GM21529 (cell line): ENCODE measurements at regions not wholly inside any gene's neighbourhood (a gene's known extent, or its start where the extent isn't known, plus 50 kb on each side); places are given as distances from the start of the nearest gene placed in this dataset.

ENCODE experiments used
- ATAC-seq: cut with Tn5 transposase; IDR thresholded peaks from one replicate; pipeline ENCODE4 v1.9.1; 2021; ENCODE audit not compliant: unreplicated experiment

DNA sequence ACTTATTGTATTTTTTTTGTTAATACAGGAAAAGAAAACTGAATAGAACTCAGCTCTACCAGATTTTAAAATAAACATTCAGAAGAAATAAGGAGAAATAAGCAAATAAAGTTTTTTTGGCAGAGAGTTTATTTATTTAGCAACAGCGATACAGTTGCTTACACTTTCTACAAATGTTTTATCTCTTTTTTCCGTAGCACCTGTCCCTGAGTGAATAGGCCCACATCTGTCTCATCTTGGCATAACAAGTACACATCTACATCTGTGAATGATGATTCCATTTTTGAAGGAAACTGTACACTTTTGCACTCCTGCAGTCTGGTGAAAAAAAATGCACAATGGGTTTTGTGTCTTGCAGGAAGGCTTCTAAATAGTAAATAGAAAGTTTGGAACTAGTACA lies 783.6 kb upstream of the ZEB2 start:
- no peak for ATAC-seq

DNA sequence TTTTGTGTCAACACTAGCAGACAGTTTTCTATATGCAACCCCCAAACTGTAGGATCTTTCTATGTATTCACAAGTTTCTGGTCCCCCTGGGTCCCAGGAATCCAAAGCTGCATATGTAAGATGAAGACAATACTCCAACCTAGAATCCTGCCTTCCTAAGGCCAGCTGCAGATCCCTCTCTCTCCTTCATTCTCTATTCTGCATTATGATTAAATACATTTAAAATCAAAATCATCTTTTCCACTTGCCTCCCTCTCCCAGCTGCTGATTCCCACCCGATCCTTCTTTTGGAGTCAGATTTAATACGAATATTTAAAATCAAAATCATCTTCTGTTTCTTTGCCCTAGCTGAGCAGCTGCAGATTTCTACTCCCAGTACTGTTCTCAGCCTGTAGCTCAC lies 783.0 kb upstream of the ZEB2 start:
- no peak for ATAC-seq

DNA sequence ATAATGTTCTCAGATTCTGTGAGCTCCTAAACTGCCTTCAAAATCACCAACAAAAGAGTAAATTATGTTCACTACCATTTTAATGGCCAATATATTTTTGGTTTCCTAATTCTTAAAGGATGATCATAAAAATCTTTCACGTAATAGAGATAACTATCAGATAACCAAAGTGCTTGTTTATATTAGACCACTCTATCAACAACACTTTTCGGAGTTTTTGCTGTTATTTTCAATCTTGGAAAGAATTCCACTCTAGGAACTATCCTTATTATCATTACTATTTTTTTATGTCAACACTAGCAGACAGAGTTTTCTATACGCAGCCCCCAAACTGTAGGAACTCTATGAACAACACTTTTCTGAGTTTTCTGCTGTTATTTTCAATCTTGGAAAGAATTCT lies 782.5 kb upstream of the ZEB2 start:
- no peak for ATAC-seq

DNA sequence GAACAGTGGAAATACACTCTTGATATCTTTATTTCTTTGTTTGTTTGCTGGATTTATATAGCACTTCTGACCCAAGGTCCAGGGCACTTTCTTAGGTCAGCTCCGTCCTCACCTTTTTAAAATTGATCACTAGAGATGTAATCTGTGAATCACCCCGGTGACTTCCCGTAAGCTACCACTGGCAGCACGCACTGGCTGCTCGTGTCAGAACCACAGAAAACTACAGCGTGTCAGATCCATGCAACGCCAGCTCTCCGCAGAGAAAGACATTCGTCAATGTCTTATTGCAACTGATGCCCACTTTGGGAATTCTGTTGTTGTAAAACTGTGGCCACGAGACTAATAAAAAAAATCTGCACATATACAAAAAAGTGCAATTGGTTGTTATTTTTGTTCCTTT lies 779.4 kb upstream of the ZEB2 start:
- ATAC-seq: no peak

DNA sequence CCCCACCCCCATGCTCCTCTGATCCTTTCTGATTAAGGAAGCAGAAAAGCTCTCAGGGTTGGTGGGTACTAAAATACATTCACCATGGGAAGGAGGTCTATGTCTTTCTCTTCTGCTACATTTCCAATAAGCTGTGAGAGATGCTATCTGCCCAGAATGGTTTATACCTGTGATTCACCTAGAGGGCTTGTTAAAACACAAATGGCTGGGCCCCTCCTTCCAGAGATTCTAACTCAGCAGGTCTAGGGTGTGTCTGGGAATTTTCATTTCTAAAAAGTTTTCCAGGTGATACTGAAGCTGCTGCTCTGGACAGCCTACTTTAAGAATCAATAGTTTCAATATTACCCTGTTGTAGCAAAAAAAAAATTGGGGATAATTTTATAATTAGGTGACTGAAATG lies 772.2 kb upstream of the ZEB2 start:
- no peak for ATAC-seq

DNA sequence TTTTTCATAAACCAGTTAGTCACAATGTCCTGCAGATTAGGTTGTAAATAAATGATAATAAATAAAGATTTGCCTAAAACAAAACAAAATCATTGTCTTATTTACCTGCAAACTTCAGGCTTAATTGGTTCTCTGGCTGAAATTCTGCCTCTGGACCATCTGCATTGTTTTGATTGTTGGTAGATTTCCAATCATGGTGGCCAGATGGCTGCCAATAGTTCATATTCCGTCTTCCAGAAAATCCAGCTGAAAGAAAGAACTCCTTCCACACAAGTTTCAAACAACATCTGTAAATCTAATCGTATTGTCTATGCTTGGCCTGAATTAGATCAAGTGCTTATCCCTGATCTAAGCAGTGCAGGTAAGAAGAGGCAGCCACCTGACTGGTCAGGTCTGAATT lies 771.1 kb upstream of the ZEB2 start:
- no peak for ATAC-seq

DNA sequence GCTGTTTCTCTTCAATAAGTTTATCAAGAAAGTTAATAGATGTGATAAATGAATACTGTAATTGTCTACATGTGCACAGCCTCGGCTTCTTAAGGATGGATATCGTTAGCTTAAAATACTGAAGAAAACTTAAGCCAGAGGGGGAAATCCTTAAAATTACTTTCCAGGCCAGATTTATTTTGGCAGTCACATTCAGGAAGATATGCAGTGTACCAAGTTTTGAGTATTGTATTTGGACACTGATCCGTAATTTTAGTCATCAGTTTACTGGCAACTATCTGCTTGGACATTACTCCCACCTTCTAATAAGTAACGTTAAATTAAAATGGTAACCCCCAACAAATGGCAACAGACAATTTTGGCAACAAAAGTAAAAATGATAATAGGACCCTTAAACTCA lies 770.0 kb upstream of the ZEB2 start:
- no peak for ATAC-seq

DNA sequence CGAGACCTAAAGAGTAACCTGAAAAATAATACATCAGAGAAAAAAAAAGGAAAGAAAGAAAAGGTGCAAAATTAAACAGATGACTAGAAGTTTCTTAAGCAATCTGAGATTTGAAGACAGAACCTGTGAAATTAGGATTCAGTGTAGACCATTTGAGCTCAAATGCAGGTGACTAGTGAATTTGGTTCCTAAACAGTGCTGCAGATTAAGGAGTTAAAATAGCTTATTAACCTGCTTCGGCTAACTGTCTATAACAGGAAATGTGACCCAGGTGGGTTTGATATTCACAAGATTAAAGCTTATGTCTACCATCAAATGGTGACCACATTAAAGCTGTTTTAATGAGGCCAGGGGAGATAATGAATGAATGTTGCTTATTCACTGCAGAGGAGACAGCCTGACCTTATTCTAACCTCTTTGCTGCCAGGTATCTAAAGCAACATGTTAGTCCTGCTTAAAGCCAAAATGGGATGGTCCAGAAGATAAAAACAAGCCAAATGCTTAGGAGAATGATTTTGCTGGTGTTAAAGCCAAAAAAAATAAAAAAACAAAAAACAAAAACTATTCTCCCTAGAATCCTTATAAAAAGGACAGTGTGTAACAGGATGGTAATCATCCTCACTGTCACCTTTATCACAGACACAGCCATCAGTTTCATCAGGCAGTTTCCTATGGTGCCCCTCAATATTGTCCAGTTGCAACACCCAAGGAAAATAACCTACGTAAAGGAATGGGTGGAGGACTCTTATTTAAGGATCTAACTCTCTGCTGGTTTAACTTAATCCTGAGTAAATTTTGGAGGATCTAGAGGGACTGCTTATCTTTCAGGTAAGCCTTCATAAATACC lies 769.0 kb upstream of the ZEB2 start:
- no peak for ATAC-seq

DNA sequence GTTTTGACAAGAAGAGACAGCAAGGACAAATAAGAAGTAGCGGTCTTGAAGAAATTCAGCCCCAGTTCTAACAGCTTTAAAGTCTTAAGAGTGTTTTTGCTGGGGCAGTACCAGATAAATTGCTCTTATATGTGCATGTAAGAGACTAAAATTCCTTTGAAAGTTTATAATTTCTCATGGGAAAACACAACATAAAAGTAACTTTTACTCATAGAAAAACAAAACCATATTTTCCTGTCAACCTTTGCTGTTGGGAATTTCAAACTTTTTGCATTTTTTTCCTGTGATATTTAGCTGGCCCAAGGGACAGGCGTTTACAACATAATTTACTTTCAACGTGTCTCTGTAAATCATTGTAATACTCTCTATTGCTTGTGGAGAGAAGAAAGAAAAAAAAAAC lies 767.8 kb upstream of the ZEB2 start:
- ATAC-seq: no peak

DNA sequence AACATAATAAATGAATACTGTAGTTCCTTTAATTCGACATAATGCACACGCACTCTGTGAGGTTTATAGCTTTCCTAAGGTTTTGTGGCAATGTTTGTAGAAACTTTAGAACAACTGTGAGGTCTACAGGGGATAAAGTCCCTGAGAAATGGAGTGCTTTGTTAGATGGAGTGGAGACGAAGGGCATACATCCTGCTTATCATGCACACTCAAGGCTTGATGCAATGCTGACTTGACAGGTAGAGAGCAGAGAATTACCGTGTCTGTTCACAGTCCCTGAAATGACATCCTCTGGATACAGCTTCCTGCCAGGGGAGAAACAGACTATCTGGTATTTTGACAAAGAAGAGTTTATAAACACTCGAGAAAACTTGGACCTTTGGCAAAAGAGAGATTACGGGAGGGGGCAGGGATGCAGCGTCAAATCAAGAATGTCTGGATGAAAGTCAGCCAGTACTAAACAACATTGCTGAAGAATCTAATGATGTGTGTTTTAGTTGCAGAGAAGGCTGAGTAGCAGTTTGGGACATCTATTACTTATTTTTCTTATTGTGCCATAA lies 766.9 kb upstream of the ZEB2 start:
- ATAC-seq: no peak

DNA sequence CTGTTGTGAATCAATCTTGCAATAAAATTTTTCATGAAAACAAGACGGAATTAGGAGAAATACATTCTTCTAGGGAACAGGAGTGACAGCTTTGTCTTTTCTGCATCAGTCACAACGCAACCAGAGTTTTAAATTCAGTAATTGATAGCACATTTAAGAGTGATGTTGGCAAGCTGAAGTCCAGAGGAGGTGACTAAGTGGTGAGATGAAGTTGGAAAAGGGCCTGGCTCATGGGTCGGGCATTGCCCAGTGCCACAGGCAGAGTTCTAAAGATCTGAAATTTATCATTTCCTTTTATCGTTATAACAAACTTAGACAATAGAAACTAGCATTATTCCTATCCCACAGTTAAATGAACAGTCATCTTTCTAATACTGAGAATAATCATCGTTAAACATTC lies 764.6 kb upstream of the ZEB2 start:
- no peak for ATAC-seq

DNA sequence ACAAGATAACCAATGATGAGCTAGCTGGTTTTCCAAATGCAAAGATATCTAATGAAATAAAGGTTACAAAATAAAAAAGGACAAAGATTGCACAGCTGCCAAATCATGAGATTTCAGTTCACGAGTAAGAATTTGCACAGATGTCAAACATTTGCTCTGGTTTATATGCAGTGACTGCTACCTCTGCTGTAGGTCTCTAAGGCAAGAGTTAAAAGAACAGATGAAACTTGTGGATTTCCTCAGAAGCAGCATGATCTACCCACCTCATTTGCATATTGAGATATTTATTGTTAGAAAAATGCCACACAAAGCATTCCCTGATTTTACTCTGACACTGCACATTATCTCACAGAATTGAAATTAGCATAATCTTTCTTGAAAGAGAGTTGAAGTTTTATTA lies 763.2 kb upstream of the ZEB2 start:
- ATAC-seq: no peak

DNA sequence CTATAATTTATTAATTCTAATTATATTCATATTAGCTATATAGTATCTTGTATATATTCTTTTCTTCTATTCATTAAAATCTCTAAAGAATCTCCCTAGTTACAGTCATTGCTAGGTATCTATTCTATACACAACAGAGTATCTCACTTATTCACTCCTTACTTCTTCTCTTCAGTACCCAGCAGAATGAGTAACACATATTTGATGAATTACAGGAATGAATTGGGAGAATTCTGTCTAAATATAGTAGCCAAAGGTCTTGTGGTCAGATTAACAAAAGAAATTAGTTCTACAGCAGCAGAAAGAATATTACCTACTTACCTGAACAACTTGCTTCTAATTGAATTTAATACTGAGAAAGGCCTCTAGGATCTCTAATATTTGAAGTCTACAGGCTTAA lies 758.0 kb upstream of the ZEB2 start:
- no peak for ATAC-seq

DNA sequence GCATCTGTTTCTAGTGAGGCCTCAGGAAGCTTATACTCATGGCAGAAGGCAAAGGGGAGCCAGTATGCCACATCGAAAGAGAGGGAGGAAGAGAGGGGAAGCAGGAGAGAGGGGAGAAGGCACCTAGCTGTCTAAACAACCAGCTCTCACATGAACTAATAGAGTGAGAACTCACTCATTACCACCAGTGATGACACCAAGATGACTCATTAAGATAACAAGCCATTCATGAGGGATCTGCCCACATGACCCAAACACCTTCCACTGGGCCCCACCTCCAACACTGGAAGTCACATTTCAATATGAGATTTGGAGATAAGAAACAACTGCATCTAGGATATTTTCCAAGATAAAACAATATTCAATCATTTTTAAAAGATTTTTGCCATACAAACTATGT lies 753.9 kb upstream of the ZEB2 start:
- no peak for ATAC-seq

DNA sequence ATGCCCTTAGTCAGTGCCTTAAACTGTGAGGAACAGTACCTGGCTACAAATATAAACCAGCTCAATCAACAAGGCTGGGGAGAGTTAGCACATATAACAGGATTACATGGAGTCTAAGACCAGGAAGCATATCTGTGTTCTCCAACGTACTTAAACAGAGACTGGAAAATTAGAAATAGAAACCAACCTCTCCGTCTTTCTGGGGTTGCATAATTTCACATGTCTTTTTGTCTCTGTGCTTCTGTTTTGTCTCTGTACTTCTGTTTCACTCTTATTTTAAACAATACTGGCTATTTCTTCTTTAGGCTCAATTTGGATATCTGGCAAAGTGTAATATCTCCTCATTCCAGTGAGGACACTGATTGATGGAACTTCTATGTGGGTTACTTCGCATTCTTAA lies 749.0 kb upstream of the ZEB2 start:
- ATAC-seq: no peak

DNA sequence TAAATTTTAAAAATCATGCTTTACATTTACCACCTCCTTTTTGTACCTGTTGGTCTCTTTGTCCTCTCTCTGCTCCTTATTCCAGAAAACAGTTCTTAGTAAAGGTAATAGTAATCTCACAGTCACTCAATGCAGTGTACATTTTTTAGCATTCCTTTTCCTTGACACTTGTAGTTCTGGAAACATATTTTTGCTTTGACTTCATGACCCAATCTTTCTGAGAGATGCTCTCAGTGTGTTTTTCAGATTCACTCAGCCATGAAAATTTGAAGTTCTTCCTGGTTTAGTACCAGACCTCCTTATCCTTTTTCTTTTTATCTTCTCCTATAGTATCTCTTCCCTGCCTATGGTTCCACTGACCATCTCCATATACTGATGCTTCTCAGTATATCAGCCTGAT lies 747.5 kb upstream of the ZEB2 start:
- ATAC-seq: no peak

DNA sequence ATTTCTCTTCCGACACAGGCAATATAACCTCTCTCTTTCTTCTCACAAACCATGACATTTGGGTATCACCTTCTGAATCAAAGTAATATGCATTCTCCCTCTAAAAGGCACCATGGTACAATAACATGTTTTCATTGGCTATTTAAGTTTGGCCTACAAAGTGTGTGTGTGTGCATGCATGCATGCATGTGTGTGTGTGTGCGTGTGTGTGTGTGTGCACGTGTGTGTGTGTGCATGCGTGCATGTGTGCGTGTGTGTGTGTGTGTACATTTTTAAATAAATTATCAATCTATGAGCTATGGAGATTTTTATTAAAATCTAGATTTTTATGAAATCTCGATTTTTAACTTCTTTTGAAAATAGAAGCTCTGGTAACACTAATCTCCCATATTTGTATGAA lies 745.3 kb upstream of the ZEB2 start:
- no peak for ATAC-seq

DNA sequence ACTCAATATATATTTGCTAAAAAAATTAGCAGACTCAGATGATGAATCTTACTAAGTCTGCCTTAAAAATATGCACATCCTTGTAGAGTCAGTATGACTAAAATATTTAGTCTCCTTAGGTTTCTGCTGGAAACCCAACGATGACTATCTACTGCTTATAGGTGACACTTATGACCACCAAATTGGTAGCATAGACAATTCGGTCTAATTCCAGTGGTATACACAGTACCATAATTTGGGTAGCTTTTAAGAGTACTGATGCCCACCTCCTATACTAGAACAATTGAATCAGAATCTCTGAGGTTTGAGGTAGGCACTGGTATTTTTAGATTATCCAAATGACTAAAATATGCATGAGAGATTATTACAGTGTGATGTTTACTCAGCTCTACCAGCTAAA lies 740.8 kb upstream of the ZEB2 start:
- ATAC-seq: no peak

DNA sequence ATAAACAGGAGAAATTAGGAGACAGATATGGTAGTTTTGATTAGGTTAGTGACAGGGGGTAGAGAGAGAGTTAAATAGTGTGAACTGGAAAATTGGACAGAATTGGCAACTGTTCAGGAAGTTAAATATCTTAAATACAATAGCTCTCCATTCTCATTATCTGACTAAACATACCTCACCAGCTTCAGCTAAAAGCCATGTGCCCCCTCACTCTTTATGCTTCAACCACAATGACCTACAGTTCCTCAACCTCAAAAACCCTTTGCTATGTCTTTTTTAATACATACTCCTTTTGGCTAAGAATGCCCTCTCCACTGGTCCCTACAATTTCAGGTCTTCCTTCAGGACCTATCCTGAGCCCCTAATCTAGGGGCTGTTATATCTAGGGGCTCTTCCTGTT lies 740.2 kb upstream of the ZEB2 start:
- ATAC-seq: no peak

DNA sequence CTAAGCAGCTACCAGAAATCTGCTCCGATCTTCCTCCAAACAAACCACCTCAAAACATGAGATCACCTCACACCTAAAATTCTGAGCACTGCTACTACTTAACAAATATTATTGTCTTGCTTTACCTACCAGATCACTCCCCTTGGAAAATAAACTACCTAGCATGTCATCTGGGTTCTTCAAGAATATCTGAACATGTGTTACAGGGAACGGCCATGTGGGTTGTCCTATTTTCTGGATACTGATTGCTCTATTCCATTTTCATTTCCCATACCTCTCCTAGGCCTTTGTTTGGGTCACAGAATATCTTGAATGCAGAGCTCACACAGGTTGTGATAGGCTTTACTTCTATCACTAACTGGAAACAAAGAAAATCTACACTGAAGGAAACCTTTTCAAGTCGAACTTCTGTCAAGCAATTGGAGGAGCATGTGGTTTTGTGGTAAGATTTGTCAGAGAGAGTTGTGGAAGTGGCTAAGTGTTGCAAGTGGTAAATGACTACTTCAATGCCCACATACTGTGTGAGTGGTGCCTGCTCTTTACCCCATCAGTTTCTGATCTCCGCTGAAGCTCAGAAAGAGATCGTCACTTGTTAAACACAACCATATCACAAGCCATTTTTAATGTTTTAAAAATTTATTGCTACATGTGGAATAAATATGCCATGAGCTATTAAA lies 739.1 kb upstream of the ZEB2 start:
- no peak for ATAC-seq

DNA sequence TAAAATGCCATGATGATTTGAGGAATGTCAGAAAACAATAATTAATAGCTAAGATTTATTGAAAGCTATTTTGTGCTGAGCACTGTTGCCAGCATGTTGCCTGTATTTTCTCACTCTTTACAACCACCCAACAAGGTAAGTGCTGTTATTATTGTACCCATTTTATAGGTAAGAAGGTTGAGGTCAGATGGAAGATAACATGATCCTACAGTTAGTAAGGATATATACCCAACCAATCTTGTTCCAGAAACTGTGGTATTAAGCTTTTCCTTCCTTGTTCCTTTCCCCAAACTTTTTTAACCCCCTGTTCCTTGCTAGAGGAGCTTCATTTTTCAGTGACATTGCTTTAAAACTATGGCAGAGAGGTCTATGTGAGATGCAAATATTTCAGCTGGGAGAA lies 738.0 kb upstream of the ZEB2 start:
- no peak for ATAC-seq

DNA sequence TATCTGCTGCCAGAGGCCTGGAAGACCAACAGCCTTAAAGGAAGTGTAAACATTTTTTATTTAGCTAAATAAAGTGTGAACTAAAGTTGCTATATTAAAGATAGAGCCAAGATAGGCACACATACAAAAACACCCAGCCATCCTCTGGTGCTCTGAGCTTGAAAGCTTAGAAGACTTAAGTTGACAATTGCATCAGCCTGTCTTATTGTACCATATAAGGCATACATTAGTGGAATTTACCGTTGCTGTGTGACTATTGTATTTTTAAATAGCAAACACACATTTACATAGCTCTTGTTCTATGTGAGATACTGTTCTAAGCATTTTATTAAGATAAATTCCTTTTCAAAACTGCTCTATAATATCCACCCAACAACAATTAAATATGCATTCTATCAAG lies 736.6 kb upstream of the ZEB2 start:
- ATAC-seq: no peak

DNA sequence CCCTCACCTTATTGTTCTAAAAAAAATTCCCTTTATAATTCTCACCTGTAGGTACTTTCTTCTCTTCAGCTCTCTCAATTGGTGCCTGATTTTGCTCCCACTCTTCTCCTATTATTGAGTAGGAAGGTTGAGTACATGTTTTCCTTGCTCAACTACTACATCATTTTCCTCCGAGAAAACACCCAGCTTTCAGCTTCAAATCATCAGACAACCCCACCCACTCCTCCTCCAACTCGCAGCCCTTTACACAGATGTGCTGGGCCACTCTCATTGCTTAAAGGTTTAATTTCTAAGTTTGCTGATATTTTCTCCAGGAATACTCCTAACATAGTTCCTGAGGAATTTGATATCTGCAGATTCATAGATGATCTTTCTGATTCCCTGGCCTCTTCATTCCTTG lies 734.4 kb upstream of the ZEB2 start:
- ATAC-seq: no peak
